ENCODE measurements at regions not wholly inside any gene's neighbourhood (a gene's known extent, or its start where the extent isn't known, plus 50 kb on each side); places are given as distances from the start of the nearest gene placed in this dataset.

DNA sequence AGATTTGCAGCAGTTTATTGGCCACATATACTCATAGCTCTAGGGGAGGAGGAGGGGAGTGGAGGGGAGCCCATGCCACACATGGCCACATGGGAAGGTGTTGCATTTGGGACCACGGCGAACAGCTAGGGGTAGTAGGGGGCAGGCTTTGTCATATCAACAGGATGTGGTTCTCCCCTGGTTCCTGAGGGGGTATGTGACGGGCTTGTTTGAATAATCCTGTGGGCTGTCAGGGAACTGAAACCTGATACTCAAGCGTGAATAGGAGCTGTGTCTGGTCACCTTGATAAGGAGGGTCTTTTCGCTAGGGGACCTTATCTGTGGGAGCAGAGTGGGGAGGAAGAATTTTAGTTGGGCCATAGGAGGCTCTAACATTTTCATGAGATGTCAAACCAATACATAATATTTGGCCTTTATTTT lies 264.7 kb downstream of the CTH start (continued):
- TF ChIP-seq, protein P1, sequence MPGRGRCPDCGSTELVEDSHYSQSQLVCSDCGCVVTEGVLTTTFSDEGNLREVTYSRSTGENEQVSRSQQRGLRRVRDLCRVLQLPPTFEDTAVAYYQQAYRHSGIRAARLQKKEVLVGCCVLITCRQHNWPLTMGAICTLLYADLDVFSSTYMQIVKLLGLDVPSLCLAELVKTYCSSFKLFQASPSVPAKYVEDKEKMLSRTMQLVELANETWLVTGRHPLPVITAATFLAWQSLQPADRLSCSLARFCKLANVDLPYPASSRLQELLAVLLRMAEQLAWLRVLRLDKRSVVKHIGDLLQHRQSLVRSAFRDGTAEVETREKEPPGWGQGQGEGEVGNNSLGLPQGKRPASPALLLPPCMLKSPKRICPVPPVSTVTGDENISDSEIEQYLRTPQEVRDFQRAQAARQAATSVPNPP (IDR thresholded peaks at IDR 0.05; ENCODE audit: borderline replicate concordance, insufficient read depth, insufficient read length): no peak
- TF ChIP-seq LCOR (CRISPR knock-in tag; IDR thresholded peaks at IDR 0.05) (peak; percentile 59; the same call in 1 of the 2 replicates), SREBF1 (IDR thresholded peaks at IDR 0.05; ENCODE audit: borderline replicate concordance, low read depth, low read length) (no peak), IRF2 (CRISPR knock-in tag; IDR thresholded peaks at IDR 0.05) (no peak), ASH1L (IDR thresholded peaks at IDR 0.05; ENCODE audit: borderline replicate concordance, low read depth, partially characterized antibody) (no peak), PTRF (tag; IDR thresholded peaks at IDR 0.05) (no peak), CBX5 (IDR thresholded peaks at IDR 0.05; ENCODE audit: borderline replicate concordance, low read depth) (0 out of 2 replicates have a peak, but pooled peaks have one; percentile 66), ZZZ3 (IDR thresholded peaks at IDR 0.05) (no peak), KLF13 (tag; IDR thresholded peaks at IDR 0.05; ENCODE audit: borderline replicate concordance, low read depth) (no peak), CSDE1 (IDR thresholded peaks at IDR 0.05) (no peak), FOXJ2 (tag; IDR thresholded peaks at IDR 0.05) (no peak), NEUROD1 (IDR thresholded peaks at IDR 0.05; ENCODE audit: borderline replicate concordance, low read depth, low read length, partially characterized antibody) (peak; percentile 81), ZFP36 (IDR thresholded peaks at IDR 0.05; ENCODE audit: low read depth, low read length, partially characterized antibody) (peak; percentile 1), SIRT6 (IDR thresholded peaks at IDR 0.05; ENCODE audit: low read depth, low read length) (no peak), GABPB1 (CRISPR knock-in tag; IDR thresholded peaks at IDR 0.05) (peak; percentile 71), RFX7 (CRISPR knock-in tag; IDR thresholded peaks at IDR 0.05) (no peak), TGIF2 (CRISPR knock-in tag; IDR thresholded peaks at IDR 0.05) (no peak)
- TF ChIP-seq, protein P2, sequence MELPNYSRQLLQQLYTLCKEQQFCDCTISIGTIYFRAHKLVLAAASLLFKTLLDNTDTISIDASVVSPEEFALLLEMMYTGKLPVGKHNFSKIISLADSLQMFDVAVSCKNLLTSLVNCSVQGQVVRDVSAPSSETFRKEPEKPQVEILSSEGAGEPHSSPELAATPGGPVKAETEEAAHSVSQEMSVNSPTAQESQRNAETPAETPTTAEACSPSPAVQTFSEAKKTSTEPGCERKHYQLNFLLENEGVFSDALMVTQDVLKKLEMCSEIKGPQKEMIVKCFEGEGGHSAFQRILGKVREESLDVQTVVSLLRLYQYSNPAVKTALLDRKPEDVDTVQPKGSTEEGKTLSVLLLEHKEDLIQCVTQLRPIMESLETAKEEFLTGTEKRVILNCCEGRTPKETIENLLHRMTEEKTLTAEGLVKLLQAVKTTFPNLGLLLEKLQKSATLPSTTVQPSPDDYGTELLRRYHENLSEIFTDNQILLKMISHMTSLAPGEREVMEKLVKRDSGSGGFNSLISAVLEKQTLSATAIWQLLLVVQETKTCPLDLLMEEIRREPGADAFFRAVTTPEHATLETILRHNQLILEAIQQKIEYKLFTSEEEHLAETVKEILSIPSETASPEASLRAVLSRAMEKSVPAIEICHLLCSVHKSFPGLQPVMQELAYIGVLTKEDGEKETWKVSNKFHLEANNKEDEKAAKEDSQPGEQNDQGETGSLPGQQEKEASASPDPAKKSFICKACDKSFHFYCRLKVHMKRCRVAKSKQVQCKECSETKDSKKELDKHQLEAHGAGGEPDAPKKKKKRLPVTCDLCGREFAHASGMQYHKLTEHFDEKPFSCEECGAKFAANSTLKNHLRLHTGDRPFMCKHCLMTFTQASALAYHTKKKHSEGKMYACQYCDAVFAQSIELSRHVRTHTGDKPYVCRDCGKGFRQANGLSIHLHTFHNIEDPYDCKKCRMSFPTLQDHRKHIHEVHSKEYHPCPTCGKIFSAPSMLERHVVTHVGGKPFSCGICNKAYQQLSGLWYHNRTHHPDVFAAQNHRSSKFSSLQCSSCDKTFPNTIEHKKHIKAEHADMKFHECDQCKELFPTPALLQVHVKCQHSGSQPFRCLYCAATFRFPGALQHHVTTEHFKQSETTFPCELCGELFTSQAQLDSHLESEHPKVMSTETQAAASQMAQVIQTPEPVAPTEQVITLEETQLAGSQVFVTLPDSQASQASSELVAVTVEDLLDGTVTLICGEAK (IDR thresholded peaks at IDR 0.05): peak; percentile 52
- TF ChIP-seq, protein P2 (CRISPR knock-in tag; IDR thresholded peaks at IDR 0.05): no peak
- TF ChIP-seq, protein P3, sequence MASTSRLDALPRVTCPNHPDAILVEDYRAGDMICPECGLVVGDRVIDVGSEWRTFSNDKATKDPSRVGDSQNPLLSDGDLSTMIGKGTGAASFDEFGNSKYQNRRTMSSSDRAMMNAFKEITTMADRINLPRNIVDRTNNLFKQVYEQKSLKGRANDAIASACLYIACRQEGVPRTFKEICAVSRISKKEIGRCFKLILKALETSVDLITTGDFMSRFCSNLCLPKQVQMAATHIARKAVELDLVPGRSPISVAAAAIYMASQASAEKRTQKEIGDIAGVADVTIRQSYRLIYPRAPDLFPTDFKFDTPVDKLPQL (IDR thresholded peaks at IDR 0.05; ENCODE audit: extremely low read depth, insufficient read length): no peak

Data from K562 (cell line).